DOHH2 (cell line): ENCODE measurements at regions not wholly inside any gene's neighbourhood (a gene's known extent, or its start where the extent isn't known, plus 50 kb on each side); places are given as distances from the start of the nearest gene placed in this dataset.

ENCODE experiments used
- H3F3A ChIP-seq: fragments of 200-600 bp; sonication (generic), shearing (Covaris generic); 2 replicates; pipeline ENCODE4 v1.6.0; 2016; ENCODE audit warnings: antibody characterized with exemption, mild to moderate bottlenecking; ENCODE audit not compliant: control insufficient read depth, insufficient read depth
- H3K27ac ChIP-seq: fragments of 200-600 bp; sonication (generic); 2 replicates; pipeline ENCODE4 v1.5.1; 2014; ENCODE audit warnings: low read depth, mild to moderate bottlenecking, low read length, moderate library complexity
- H3K27me3 ChIP-seq: fragments of 200-600 bp; sonication (generic); 2 replicates; pipeline ENCODE4 v1.6.1; 2014; ENCODE audit warnings: mild to moderate bottlenecking, low read length, mixed read lengths; ENCODE audit not compliant: control insufficient read depth
- H3K36me3 ChIP-seq: fragments of 200-600 bp; sonication (generic); 2 replicates; pipeline ENCODE4 v1.6.1; 2014; ENCODE audit warnings: mild to moderate bottlenecking, low read length, moderate library complexity, mixed read lengths; ENCODE audit not compliant: control insufficient read depth
- H3K4me1 ChIP-seq: fragments of 200-600 bp; sonication (generic); 2 replicates; pipeline ENCODE4 v1.6.1; 2014; ENCODE audit warnings: mild to moderate bottlenecking, low read length, mixed read lengths; ENCODE audit not compliant: control insufficient read depth
- H3K4me2 ChIP-seq: fragments of 200-600 bp; sonication (generic); 2 replicates; pipeline ENCODE4 v1.6.0; 2014; ENCODE audit warnings: mild to moderate bottlenecking, low read length, moderate library complexity
- H3K4me3 ChIP-seq: fragments of 200-600 bp; sonication (generic); 2 replicates; pipeline ENCODE4 v1.5.1; 2014; ENCODE audit warnings: mild to moderate bottlenecking, low read length, mixed read lengths
- H3K79me2 ChIP-seq: fragments of 200-600 bp; sonication (generic); 2 replicates; pipeline ENCODE4 v1.6.1; 2014; ENCODE audit warnings: mild to moderate bottlenecking, low read length, mixed read lengths; ENCODE audit not compliant: control insufficient read depth
- H3K9me2 ChIP-seq: fragments of 200-600 bp; sonication (generic); replicated peaks from 2 replicates; pipeline ENCODE4 v1.6.1; 2014; ENCODE audit warnings: mild to moderate bottlenecking, low read length, mixed read lengths; ENCODE audit not compliant: control insufficient read depth
- H3K9me3 ChIP-seq: fragments of 200-600 bp; sonication (generic); 2 replicates; pipeline ENCODE4 v1.6.1; 2014; ENCODE audit warnings: antibody characterized with exemption, low read length, mixed read lengths; ENCODE audit not compliant: control insufficient read depth, insufficient read depth
- H4K20me1 ChIP-seq: fragments of 200-600 bp; sonication (generic); 2 replicates; pipeline ENCODE4 v1.6.0; 2014; ENCODE audit warnings: low read depth, mild to moderate bottlenecking, antibody characterized with exemption, low read length, moderate library complexity; ENCODE audit not compliant: control insufficient read depth, insufficient read depth
- CTCF ChIP-seq: fragments of 200-600 bp; sonication (generic); IDR thresholded peaks from one replicate; pipeline ENCODE4 v1.5.1; 2014; ENCODE audit warnings: antibody characterized with exemption, mild to moderate bottlenecking, low read depth, low read length; ENCODE audit not compliant: poor library complexity, severe bottlenecking
- EZH2phosphoT487 ChIP-seq: fragments of 200-600 bp; sonication (generic); IDR thresholded peaks from 2 replicates; pipeline ENCODE4 v1.6.1; 2017; ENCODE audit warnings: borderline replicate concordance, mild to moderate bottlenecking, antibody characterized with exemption, low read length, moderate library complexity, mixed read lengths

- Histone ChIP-seq H3K36me3 (no peaks in the 10 kb centered on the region), H3K9me3 (no peaks in the 10 kb centered on the region), H3K4me2 (no peak overlapping the region), H3K9me2 (no peaks in the 10 kb centered on the region), H3K27ac (no peak overlapping the region), H3K4me3 (no peak overlapping the region), H3K79me2 (no peaks in the 10 kb centered on the region), H4K20me1 (no peaks in the 10 kb centered on the region), H3F3A (no peaks in the 10 kb centered on the region), H3K27me3 (no peaks in the 10 kb centered on the region), H3K4me1 (no peaks in the 10 kb centered on the region)
- no peak for TF ChIP-seq EZH2phosphoT487
- TF ChIP-seq CTCF: no peak
Measured at GRCh38 chr18:65941482-65941881, 190.7 kb downstream of the CDH7 start.
